ENCODE measurements at regions not wholly inside any gene's neighbourhood (a gene's known extent, or its start where the extent isn't known, plus 50 kb on each side); places are given as distances from the start of the nearest gene placed in this dataset.

GRCh38 chr6:27644528-27644927 lies 171.6 kb upstream of the ZNF184 start:
- ChIA-PET POLR2A (no interaction called here), CTCF (ENCODE audit: low intra/inter-chr PET ratio, low total read pairs) (no interaction called here)
- DNase-seq (ENCODE audit: low spot score) = no peak
- in situ Hi-C loops (cut with HindIII; ENCODE audit: extremely low pct_ligation_motif_present, low pct_unique_long_range_greater_than_20kb) (no loop called here), intact Hi-C loops (cut with micrococcal nuclease; ENCODE audit: unreplicated experiment) (no loop called here)
- Histone ChIP-seq H3K9ac (ENCODE audit: insufficient read depth, low read depth, low read length) (no peak overlapping the region), H3K4me3 (replicated peaks in 1 of 3; ENCODE audit: insufficient read depth in 1 of 3, low read depth in 2 of 3, low read length in 3 of 3) (no peak overlapping the region), H3K36me3 (replicated peaks in 1 of 2; ENCODE audit: control insufficient read depth in 1 of 2, insufficient read depth in 2 of 2, low read length in 2 of 2) (no peaks in the 10 kb centered on the region), H3K79me2 (ENCODE audit: insufficient read depth, low read length) (no peaks in the 10 kb centered on the region), H3K4me2 (ENCODE audit: low read depth, low read length) (peak overlapping the region; percentile 5; the same call in 1 of the 2 replicates), H3K9me3 (ENCODE audit: low read length) (no peaks in the 10 kb centered on the region), H3K4me1 (ENCODE audit: insufficient read depth, low read length) (peaks cover 8% of the 10 kb centered on the region; the same call in 1 of the 2 replicates), H3K27me3 (ENCODE audit: control insufficient read depth in 1 of 2, insufficient read depth in 2 of 2, low read length in 2 of 2) (peaks cover 0 to 7% of the 10 kb centered on the region in 2 experiments; a peak in 2 of 5 replicates), H3K27ac (ENCODE audit: extremely low read length, insufficient read depth, low read length) (no peak overlapping the region), H2AFZ (ENCODE audit: low read length) (no peak overlapping the region), H4K20me1 (ENCODE audit: insufficient read depth, low read length) (no peaks in the 10 kb centered on the region)
- no peak for ATAC-seq
- no TSS peak for BruUV-seq (replicated peaks)
- no peak for FAIRE-seq
- 29% methylated on average over 6 of the region's 6 CpGs for whole genome bisulfite sequencing (ENCODE audit: low lambda C conversion rate)
- TF ChIP-seq ATRX (CRISPR knock-in tag; IDR thresholded peaks at IDR 0.05; ENCODE audit: borderline replicate concordance) (no peak), PPARG (CRISPR knock-in tag; conservative IDR thresholded peaks at IDR 0.05) (no peak), ZNF441 (CRISPR knock-in tag; IDR thresholded peaks at IDR 0.05; ENCODE audit: borderline replicate concordance) (no peak), ZNF280B (CRISPR knock-in tag; IDR thresholded peaks at IDR 0.05; ENCODE audit: borderline replicate concordance) (no peak), NBN (conservative IDR thresholded peaks at IDR 0.05) (no peak), EP300 (IDR thresholded peaks at IDR 0.05; ENCODE audit: low read depth in 2 of 2, low read length in 2 of 2) (no peak), EP300 (CRISPR knock-in tag; IDR thresholded peaks at IDR 0.05; ENCODE audit: borderline replicate concordance) (no peak)

All from HepG2 (cell line).